ENCODE measurements at regions not wholly inside any gene's neighbourhood (a gene's known extent, or its start where the extent isn't known, plus 50 kb on each side); places are given as distances from the start of the nearest gene placed in this dataset.

DNA sequence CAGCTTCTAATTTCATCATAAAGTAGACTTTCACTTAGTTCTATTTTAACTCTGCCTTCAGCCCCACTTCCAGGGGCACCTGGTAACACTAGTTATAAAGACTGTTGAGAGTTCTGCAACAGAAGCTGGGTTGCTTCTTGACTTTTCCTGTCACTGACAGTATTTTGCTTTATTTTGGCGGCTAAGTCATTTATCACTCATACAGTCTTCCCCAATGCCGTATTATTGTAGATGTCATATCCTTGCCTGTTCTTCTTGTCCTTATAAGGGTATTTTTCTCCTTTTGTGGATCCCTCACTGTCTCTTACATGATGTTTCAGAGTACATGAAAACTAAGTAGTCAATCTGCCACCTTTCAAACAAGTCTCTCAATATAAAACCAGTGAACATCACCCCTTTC lies 369.0 kb upstream of the PPP2R3A start:
- TF ChIP-seq CTCF (IDR thresholded peaks at IDR 0.05) (no peak), POLR2A (IDR thresholded peaks at IDR 0.05) (no peak)
